Epithelial cell of esophagus (primary cell): ENCODE measurements at regions not wholly inside any gene's neighbourhood (a gene's known extent, or its start where the extent isn't known, plus 50 kb on each side); places are given as distances from the start of the nearest gene placed in this dataset.

Experiments used
- DNase-seq: peaks from one replicate; pipeline ENCODE4 v3.0.0; 2010; ENCODE audit warnings: low read depth
- H3K4me3 ChIP-seq: 2 replicates; pipeline ENCODE4 v1.5.1; 2011; ENCODE audit warnings: mild to moderate bottlenecking, low read length, control low read depth
- CTCF ChIP-seq: IDR thresholded peaks from 2 replicates; pipeline ENCODE4 v1.5.1; 2011; ENCODE audit warnings: low read depth, mild to moderate bottlenecking, low read length, control low read depth, inconsistent platforms; ENCODE audit not compliant: insufficient read depth; ENCODE audit errors: missing control alignments

DNA sequence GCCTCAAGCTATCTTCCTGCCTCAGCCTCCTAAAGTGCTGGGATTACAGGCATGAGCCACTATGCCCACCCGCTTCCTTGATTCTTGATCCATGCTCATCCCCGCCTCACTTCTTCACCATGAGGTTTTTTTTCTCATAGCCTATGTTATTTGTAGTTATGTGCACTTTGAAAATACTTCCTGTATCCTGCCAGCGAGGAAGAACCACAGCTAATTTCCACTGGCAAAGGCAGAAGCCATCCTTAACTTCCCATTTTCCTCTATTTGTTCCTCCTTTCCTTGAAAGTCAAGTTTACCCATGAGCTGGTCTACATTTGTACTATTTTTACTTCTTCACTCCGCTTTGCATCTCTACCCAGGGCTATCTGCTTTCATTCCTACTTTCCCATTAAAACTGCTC is 189.7 kb upstream of the ZFHX3 start:
- no peak overlapping the region for H3K4me3 ChIP-seq
- DNase-seq: no peak
- TF ChIP-seq CTCF: no peak

GRCh38 chr16:73234496-73234895 is 186.6 kb upstream of the ZFHX3 start:
- TF ChIP-seq CTCF: no peak
- no peak for DNase-seq
- no peak overlapping the region for H3K4me3 ChIP-seq

DNA sequence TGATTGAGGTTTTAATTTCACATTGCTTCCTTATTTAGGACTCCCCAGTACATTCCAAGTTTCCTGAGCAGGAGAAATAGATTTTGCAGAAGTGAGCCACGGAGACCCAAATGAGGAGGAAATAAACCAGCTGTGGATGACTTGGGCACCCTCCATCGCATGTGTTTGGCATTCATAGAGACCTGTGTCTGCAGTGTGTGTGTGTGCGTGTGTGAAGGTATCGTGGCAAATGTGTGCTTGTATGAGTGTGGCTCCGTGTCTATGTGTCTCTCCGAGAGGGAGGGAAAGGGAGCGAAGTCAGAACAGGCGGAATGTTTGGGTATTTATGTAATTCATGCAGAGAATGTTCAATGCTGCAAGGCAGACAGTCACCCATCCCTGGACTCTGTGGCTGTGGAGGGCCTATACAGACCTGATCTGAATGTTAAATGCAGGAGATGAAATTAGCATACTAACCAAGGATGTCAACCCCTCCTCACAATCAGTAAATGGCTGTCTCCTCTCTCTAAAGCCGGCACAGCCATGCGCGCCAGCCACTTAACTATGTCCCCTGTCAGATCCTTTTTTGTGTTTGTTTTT is 186.0 kb upstream of the ZFHX3 start:
- no peak for DNase-seq
- TF ChIP-seq CTCF: no peak
- H3K4me3 ChIP-seq: no peak overlapping the region

- no peak for DNase-seq
- no peak overlapping the region for H3K4me3 ChIP-seq
- TF ChIP-seq CTCF: no peak
Measured at GRCh38 chr16:73233329-73233765, 185.4 kb upstream of the ZFHX3 start.

DNA sequence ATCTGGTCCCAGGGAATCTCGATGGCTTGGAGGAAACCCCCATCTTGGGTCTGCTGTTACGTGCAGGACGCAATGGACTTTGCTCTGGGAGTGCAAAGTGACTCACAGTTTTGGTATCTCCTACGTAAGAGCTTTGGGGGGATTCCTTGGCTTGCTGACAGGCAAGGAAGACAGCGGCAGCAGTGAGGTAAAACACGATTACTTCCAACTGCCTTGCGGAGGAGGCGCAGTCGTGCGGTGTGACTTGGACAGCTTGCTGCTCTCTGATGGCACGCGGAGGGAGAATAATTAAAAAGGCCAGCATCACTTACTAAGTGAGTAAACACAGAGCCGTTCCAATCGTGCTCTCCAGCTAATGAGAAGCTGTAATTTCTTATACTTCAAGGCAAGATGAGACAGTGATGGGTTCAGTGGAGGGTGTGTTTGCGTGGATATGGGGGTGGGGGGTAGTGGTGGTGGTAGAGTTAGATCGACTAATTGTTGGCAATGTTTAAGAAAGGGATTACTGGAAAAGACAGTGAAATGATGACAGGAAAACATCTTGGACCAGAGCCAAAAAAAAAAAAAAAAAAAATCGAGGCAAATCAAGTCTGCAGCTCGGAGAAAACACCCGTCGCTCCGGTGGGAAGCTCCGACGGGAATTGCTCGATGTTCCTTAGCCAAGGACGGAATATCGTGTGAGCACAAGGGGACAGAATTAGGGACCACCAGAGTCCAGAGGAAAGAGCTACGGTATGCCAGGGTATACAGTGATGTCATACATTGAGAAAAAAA is 184.8 kb upstream of the ZFHX3 start:
- no peak overlapping the region for H3K4me3 ChIP-seq
- no peak for DNase-seq
- no peak for TF ChIP-seq CTCF

DNA sequence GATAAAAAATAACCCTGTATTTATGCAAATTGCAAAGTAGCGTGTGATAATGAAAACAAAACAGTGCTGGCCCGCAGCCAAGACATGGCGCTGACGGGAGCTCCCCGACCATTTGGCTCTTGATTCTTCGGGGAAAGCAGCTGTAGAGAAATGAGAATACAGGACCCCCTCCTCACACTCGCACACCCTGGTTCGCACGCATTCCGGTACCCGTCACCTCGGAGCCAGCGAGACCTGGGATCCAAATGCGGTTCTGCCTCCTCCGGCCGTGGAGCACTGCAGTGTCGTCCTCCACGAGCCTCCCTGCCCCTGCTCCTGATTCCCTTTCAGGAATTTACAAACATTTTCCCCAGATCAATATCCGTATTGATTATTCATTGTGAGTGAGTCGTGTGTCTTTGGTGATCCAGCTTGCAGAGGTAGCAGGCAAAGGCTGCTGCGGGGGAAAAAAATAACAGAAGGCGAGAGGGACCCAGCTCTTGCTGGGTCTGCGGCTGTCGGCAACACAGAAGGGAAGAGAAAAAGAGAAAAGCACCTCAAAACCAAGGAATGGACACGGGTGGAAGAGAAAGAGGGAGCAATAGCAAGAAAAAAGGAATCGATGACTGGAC is 184.1 kb upstream of the ZFHX3 start:
- H3K4me3 ChIP-seq: no peak overlapping the region

More for the DNA sequence above, 184.1 kb upstream of the ZFHX3 start:
- no peak for DNase-seq
- TF ChIP-seq CTCF: no peak
